IPS-18c (cell line): ENCODE measurements at regions not wholly inside any gene's neighbourhood (a gene's known extent, or its start where the extent isn't known, plus 50 kb on each side); places are given as distances from the start of the nearest gene placed in this dataset.

Source experiments
- H3K4me3 ChIP-seq: 2 replicates; pipeline ENCODE4 v1.7.0; 2013; ENCODE audit warnings: low read depth, mild to moderate bottlenecking, low read length, moderate library complexity; ENCODE audit not compliant: insufficient read depth
- H3K9me3 ChIP-seq: one replicate; pipeline ENCODE4 v1.6.1; 2013; ENCODE audit warnings: mild to moderate bottlenecking, low read length, moderate library complexity; ENCODE audit not compliant: control insufficient read depth, insufficient read depth

DNA sequence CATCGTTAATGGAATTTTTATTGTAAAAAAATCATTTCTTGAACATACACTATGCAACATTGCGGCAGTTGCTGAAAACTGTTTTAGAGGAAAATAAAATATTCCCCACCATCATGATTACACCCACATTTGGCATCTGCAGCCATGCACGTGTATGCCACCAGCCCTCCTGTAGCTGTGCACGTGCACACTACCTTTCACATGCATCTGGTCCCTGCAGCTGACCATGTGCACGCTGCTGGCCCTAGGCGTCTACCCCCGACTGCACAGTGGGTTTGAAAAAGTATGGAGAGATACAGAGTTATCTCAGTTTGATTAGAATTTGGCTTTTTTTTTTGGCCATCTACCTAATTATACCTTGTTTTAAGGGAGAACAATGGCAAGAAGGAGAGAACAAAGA lies 569.8 kb upstream of the IGFBP7 start:
- no peak overlapping the region for H3K4me3 ChIP-seq
- no peaks in the 10 kb centered on the region for H3K9me3 ChIP-seq

DNA sequence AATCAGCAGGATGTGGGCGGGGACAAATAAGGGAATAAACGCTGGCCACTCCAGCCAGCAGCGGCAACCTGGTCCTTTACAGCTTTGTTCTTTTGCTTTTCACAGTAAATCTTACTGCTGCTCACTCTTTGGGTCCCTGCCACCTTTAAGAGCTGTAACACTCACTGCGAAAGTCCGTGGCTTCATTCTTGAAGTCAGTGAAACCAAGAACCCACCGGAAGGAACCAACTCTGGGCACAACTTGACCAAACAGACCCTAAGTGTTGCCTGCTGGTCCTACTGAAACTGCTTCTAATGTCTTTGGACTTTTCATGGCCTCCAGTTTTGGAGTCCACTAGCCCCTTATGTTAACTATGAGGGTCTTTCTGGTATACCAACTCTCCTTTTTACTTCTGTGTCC lies 566.2 kb upstream of the IGFBP7 start:
- no peak overlapping the region for H3K4me3 ChIP-seq
- H3K9me3 ChIP-seq: no peaks in the 10 kb centered on the region

DNA sequence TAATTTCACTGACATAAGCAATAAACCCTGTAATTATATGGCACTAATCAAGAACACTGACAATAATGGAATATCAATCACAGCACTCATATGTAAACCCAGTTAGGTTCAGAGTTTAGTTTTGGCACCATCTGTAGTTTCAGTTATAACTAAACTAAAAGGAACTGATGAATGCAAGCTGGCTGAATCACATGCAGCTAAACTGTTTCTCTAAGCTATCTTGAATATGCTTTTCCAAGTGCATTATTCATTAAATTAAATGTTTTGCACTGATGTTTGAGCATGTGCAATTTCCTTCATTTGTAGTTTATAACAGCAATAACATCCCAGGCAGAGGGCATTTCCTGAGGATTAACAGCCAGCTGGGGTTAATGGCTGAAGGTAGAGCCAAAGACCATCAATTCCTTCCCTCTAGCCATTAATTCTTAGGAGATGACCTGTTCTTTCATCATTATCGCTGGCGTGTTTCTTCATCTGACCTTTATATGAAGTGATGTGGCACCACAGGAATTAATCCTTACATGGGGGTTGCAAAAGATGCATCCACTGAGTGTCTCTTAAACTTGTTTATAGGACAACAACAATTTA lies 562.8 kb upstream of the IGFBP7 start:
- no peak overlapping the region for H3K4me3 ChIP-seq
- no peaks in the 10 kb centered on the region for H3K9me3 ChIP-seq

DNA sequence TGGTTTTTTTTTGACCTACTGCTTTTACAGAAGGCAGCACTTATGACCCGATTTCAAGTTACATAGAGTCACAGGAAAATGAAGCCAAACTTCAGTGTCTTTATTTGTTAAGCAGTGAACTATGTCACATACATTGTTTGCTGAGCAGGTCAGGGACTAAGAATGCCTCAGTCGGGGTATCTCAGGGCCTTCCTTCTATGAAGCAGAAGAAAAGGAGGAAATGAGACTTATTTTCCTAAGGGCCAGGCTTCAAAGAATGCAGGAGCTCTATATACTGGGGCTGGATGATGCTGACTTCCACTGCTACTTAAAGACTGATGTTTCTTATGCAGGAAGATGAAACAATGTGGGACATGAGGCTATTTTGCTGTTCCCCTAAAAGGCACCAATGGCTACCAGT lies 558.4 kb upstream of the IGFBP7 start:
- H3K9me3 ChIP-seq: no peaks in the 10 kb centered on the region
- no peak overlapping the region for H3K4me3 ChIP-seq

DNA sequence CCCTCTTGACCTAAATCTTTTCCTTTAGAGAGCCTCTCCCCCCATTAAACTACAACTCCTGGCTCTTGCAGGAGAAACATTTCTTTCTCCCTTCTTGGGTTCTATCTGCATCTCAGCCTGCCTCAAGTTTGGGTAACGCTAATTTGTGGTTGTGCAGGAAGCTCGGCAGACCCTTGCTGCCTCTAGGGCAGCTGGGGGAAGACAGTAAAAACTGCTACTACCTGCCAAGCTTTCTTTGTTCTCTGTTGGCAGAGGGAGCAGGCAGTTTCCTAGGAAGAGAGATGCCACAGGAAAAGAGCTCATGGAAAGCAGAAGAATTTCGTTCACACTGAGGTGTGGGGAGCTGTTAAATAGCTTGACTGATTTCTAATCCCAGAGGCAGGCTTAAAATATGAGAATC lies 555.6 kb upstream of the IGFBP7 start:
- no peaks in the 10 kb centered on the region for H3K9me3 ChIP-seq
- no peak overlapping the region for H3K4me3 ChIP-seq

DNA sequence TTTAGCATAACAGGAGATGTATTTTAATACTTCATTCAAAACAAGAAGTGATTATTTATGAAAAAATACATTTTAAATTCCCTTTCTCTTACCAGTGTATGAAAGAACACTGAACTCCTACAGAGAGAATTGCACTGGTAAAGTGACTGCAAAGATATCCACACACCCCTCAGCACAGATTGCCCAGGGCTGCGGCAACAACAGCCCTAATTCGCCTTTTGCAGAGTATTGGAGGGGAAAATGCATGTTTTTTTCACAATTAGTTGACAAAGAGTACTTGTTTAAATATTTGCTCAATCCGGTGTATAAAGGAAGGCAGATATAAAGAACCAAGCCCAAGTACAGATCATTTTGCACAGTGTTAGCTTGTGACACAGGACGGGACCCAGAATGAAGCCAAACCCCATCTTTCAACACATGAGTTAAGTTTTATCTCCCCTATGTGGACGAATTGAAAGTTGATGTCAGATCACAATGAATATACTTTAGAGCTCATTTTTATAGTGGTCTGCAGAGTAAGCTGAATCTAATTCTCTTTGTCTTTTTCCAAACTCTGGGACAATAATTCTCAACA lies 551.4 kb upstream of the IGFBP7 start:
- H3K4me3 ChIP-seq: no peak overlapping the region
- no peaks in the 10 kb centered on the region for H3K9me3 ChIP-seq

DNA sequence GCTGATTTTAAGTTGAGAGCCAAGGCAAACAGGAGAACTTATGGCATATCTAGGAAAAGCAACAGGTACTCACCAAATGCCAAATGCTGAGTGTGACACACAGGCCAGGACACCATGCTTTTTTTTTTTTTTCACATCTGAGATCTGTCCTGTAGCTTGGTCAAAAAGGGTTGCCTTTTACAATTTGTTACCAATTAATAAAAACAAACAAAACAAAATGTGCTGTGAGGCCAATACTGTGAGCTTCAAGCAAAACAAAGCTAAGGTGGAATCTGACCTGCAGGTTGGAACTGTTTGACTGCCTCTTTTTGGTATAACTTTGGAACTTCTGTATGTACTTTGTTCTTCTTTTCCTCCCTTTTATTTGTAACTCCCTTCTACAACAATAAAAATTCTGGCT lies 548.5 kb upstream of the IGFBP7 start:
- H3K4me3 ChIP-seq: no peak overlapping the region
- H3K9me3 ChIP-seq: no peaks in the 10 kb centered on the region

DNA sequence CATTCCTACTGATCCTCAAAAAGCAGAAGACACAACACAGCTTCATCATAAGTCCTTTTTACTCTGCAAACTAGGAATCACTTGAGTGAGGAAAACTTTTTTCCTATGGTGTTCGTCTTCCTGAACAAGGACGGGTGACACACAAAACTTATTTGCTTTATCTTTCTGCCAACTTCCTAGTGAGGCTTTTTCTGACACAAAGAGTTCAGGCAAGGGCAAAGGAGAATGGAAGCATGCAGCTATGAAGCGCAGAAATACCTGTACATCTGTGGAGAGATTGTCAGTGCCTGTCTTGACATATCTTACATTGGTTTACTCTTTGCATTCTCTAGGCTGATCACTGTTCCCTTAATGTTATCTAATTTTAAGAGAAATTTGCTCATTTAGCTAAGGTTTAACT lies 548.0 kb upstream of the IGFBP7 start:
- no peaks in the 10 kb centered on the region for H3K9me3 ChIP-seq
- H3K4me3 ChIP-seq: no peak overlapping the region

DNA sequence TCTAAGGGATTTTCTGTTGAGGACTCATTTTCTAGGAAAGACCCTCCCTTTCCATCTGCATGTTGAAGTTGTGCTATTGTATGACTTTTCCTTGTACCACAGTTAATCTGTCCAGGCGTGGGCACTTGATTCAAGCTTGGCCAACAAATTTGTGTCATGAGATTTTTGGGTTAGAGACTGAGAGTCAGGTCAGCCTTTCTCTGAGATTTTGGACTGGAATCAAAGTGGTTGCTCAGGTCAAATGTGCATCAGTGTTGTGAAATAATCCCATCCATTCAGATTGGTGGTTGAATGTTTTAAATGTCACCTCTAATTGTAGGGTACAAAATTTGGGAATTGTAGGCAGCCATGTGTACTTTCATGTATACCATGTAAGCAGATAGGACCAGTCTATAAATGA lies 545.2 kb upstream of the IGFBP7 start:
- no peaks in the 10 kb centered on the region for H3K9me3 ChIP-seq
- no peak overlapping the region for H3K4me3 ChIP-seq

DNA sequence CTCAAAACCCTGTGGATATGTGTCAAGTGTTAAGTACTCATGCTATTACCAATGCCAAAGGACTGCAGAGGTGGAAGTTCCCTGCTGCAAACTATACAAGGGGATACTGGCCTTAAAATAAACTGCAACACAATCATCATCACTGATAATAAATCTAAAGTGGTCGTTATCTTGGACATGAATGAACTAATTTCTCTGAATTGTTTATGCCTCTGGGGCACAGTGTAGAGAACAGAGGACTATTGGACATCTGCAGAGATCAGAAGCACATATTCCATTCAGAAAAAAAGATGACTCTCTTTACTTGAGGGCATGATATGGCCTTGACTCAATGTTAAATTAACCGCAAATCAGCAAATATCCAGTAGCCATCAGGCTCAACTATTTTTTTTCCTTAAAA lies 542.6 kb upstream of the IGFBP7 start:
- H3K9me3 ChIP-seq: no peaks in the 10 kb centered on the region
- no peak overlapping the region for H3K4me3 ChIP-seq

DNA sequence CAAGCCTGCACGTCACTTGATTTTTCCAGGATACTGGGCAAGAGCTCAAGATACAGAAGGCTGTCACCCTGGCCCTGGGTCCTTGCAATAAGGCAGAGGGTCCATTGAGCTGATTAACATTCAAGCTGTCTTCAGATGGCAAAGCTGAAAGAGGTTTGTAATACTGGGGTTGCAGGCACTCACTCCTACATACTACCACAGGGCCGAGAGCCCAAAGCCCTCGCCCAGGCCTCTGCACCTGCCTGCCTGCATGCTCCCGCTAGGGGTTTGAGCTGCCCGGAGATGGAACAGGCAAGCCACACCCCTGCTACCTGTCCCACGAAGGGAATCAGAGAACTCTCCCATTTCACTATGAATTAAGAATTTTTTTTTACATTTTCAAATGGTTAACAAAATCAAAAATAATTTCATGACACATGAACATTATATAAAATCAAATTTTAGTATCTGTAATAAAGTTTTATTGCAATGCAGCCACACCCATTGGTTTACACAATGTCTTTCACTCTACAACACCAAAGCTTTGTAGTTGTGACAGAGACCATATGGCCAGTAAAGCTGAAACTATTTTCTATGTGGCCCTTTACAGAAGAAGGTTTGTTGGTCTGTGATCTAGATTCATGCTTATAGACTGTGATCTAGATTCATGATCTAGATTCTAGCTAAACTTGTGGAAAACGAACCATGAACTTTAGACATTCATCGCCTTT lies 530.4 kb upstream of the IGFBP7 start:
- H3K4me3 ChIP-seq: no peak overlapping the region
- no peaks in the 10 kb centered on the region for H3K9me3 ChIP-seq

DNA sequence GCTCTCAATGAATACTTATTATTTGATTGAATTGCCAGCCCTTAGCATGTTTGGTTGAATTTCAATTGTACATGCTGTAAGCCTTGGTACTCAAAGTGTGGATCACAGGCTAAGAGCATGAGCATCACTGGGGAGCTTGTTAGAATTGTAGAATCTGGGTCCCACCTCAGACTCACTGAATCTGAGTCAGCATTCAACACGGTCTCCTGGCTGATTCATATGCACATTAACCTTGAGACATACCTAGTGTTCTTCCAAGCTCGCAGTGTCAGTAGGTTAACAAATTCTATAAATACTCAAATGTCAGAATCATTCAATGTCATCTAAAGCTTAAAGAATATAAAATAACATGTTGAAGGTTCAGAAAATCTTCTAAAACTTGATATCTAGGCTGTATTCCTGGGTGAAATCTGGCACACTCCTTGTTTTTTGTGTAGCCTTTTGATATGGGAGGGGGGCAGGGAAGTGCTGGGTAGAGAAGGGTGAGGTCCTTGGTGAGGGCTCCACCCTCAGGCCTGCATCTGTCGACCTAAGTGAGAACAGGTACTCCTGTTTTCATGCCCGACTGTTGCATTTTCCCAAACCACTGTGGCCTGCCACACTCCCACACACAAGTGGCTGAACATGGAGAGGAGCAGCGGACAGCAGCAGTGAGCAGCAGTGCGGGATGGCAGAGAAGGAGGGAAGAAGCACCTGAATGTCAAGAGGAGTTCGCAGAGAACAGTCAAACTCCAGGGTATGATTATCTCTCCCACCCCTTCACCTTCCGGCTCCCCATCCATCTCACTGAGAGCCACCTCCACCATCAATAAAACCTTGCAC lies 529.6 kb upstream of the IGFBP7 start:
- H3K9me3 ChIP-seq: no peaks in the 10 kb centered on the region
- no peak overlapping the region for H3K4me3 ChIP-seq

DNA sequence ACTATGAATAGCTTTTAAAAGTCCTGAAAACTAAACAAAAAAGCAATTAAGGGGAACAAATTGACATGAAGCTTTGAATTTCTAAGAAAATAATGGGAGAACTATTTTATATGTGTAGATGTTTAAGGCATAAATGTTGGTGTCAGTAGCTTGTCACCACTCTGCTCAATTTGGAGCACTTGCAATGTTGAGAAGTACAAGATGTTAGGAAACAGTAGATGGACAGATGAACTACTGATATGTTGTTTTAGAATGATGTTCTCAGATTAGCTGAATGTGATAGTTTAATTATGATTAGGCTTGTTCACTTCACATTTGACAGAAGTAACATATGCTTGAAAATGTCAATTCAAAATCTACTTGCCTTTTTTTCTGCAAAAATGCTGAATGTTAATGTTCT lies 525.7 kb upstream of the IGFBP7 start:
- H3K9me3 ChIP-seq: no peaks in the 10 kb centered on the region
- H3K4me3 ChIP-seq: no peak overlapping the region

DNA sequence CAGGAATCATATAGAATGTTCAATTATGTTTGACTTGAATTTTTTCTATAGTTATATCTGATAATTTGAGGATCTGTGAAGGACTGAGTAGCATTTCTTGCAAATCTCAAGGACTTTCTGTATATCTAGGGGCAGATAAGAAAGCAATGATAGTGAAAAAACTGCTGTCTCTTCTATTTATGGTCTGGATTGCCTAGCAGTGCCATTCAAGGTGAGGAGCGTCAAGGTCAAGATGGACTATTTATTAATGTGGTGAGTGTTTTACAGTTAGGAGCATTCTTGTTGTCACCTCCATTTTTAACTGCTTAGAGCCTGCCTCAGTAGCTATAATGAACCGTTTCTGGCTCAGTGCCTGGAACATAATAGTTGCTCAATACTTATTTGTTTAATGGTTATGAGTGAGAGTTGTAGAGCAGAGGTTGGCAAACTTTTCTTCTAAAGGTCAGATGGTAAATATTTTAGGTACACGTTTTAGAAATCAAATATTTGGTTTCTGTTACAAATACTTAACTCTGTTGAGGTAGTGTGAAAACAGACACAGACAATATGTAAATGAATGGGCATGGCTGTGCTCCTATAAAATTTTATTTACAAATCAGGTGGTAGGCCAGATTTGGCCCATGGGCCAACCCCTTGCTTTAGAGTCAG lies 523.2 kb upstream of the IGFBP7 start:
- no peaks in the 10 kb centered on the region for H3K9me3 ChIP-seq
- no peak overlapping the region for H3K4me3 ChIP-seq

DNA sequence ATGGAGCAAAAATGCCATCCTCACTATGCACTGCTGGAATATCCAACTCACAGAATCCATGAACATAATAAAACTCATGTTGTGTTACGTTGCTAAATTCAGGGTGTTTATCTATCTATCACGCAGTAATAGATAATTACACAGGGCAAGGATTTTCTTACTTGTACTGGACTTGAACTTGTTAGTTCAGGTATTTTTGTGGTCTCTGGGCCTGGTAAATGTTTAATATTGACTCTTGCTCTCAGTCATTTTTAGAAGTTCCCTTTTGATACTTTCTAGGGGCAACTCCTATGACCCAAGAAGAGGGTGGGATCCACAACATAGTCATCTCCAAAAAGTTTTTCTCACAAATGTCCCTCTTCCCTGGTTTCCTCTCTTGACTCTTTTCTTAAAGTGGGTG lies 522.4 kb upstream of the IGFBP7 start:
- H3K9me3 ChIP-seq: peaks cover under 1% of the 10 kb centered on the region
- H3K4me3 ChIP-seq: no peak overlapping the region

DNA sequence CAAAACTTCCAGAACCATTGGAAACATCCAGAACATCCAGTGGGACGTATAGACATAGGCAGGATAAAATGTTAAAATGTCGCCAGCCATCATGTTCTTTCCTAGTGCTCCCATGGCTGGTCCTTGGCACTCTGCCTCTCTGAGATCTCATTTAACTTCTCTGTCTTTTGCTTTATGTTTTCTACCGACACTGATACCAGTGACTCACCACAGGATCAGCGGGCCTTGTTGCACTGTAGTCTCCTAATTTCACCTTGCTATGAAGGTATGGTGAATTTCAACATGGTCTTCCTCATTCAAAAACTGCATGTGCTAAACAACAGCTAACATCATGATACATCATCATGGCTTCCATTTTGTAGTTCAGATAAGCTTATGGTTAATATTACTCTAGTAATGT lies 521.0 kb upstream of the IGFBP7 start:
- peaks cover 2% of the 10 kb centered on the region for H3K9me3 ChIP-seq
- no peak overlapping the region for H3K4me3 ChIP-seq

DNA sequence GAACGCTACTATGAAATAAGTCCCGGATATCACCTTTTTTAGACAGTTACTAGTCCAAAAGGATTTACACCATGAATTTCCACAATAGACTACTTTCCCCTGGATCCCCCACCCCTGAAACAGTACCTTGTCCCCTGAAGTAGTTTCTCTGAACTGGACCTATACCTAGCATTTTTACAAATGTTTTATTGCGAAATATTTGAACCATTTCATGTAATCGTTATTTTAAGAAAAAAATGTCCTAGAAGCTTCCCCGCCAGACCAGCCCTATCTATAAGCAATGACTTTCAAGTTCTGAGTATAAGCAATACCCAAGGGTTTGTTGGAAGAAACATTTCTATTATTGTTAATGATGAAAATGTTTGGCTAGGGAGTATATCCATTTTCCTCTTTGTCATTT lies 517.8 kb upstream of the IGFBP7 start:
- peaks cover 8% of the 10 kb centered on the region for H3K9me3 ChIP-seq
- no peak overlapping the region for H3K4me3 ChIP-seq
